ACC112 (cell line): ENCODE measurements at regions not wholly inside any gene's neighbourhood (a gene's known extent, or its start where the extent isn't known, plus 50 kb on each side); places are given as distances from the start of the nearest gene placed in this dataset.
"Not testable (repeated sequence)": the region's sequence is repeated elsewhere in the genome, so short reads cannot be mapped to it uniquely, and the experiment has no call there.

ENCODE experiments used
- H2AFZ ChIP-seq: fragments of 200-600 bp; sonication (generic); one replicate; pipeline ENCODE4 v1.6.0; 2017; ENCODE audit warnings: antibody characterized with exemption, low read length; ENCODE audit not compliant: unreplicated experiment
- H3K27ac ChIP-seq: fragments of 200-600 bp; sonication (generic); 2 replicates; pipeline ENCODE4 v1.5.1; 2014; ENCODE audit warnings: low read depth, mild to moderate bottlenecking, antibody characterized with exemption, low read length, moderate library complexity
- H3K27me3 ChIP-seq: fragments of 200-600 bp; sonication (generic); 2 replicates; pipeline ENCODE4 v1.6.1; 2014; ENCODE audit warnings: mild to moderate bottlenecking, antibody characterized with exemption, low read length, moderate library complexity, mixed read lengths; ENCODE audit not compliant: insufficient read depth
- H3K36me3 ChIP-seq: fragments of 200-600 bp; sonication (generic); 2 replicates; pipeline ENCODE4 v1.6.1; 2016; ENCODE audit warnings: mild to moderate bottlenecking, antibody characterized with exemption, low read length, moderate library complexity, mixed read lengths; ENCODE audit not compliant: insufficient read depth
- H3K4me1 ChIP-seq: fragments of 200-600 bp; sonication (generic); one replicate; pipeline ENCODE4 v1.6.1; 2016; ENCODE audit warnings: low read length, mixed read lengths; ENCODE audit not compliant: insufficient read depth, unreplicated experiment, control insufficient read depth
- H3K4me3 ChIP-seq: fragments of 200-600 bp; sonication (generic); 2 replicates; pipeline ENCODE4 v1.5.1; 2014; ENCODE audit warnings: mild to moderate bottlenecking, low read depth, low read length
- H3K79me2 ChIP-seq: fragments of 200-600 bp; sonication (generic); one replicate; pipeline ENCODE4 v1.6.0; 2016; ENCODE audit warnings: low read length; ENCODE audit not compliant: control insufficient read depth, unreplicated experiment, insufficient read depth

DNA sequence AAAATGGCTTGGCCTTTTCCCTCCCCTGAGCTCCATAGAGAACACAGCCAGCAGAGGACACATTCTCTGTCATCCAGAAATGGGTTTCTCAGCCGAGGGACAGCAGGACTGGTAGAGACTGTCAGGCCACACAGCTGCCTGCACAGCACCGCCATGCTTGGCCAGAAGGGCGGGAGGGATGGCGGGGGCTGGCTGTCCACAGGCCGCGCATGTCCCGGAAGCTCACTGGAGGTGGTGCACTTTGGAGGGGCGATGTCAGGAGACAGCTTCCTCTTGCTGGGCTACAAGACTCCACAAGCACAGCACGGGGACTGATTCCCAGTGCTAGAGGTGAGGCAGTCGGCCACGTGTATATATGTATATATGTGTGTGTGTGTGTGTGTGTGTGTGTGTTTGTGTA lies 125.3 kb downstream of the GOLGA6L4 start:
- H3K79me2 ChIP-seq, H2AFZ ChIP-seq, H3K27ac ChIP-seq, H3K36me3 ChIP-seq, H3K4me3 ChIP-seq, H3K4me1 ChIP-seq, H3K27me3 ChIP-seq: not testable (repeated sequence)

DNA sequence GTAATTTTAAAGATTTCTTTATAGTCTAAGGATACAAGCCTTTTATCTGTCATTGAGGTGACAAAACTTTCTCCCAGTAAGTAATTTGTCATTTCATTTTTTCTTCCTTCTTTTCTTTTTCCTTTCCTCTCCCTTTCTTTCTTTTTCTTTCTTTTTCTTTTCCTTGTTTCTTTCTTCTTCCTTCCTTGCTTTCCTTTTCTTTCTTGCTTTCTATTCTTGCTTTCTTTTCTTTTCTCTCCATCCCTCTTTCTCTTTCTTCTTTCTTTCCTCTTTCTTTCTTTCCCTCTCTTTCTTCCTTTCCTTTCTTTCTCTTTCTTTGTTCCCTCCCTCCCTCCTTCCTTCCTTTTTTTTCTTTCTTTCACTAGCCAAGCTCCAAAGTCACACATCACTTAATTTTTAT lies 148.8 kb downstream of the GOLGA6L4 start:
- H3K4me1 ChIP-seq, H3K79me2 ChIP-seq, H3K27me3 ChIP-seq, H3K27ac ChIP-seq, H2AFZ ChIP-seq, H3K4me3 ChIP-seq, H3K36me3 ChIP-seq: not testable (repeated sequence)

DNA sequence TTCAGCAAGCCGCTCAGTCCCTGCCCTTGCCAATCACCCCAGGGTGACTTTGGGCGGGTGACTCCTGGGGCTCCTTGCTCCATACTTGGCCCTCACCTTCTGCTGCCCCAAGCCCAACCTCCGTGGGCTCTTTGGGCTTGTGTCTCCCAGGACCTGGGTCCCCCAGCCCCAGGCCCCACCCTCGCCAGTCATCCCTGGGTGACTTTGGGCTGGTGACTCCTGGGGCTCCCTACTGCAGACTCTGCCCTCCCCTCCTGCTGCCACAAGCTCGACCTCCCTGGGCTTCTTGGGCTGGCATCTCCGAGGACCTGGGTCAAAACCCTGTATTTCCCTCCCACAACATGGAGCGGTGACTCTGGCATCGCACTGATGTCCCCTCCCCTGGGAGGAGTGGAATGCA lies 151.5 kb downstream of the GOLGA6L4 start:
- Histone ChIP-seq H3K79me2 (no peaks in the 10 kb centered on the region), H3K4me1 (no peaks in the 10 kb centered on the region), H3K27ac (no peak overlapping the region), H3K27me3 (peaks cover 14% of the 10 kb centered on the region), H2AFZ (no peak overlapping the region), H3K4me3 (no peak overlapping the region), H3K36me3 (no peaks in the 10 kb centered on the region)

DNA sequence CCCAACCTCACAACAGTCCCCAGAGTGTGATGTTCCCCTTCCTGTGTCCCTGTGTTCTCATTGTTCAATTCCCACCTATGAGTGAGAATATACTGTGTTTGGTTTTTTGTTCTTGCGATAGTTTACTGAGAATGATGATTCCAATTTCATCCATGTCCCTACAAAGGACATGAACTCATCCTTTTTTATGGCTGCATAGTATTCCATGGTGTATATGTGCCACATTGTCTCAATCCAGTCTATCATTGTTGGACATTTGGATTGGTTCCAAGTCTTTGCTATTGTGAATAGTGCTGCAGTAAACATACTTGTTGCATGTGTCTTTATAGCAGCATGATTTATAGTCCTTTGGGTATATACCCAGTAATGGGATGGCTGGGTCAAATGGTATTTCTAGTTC lies 152.6 kb downstream of the GOLGA6L4 start:
- not testable (repeated sequence) for H3K27ac ChIP-seq, H3K4me3 ChIP-seq, H3K36me3 ChIP-seq, H3K4me1 ChIP-seq, H3K79me2 ChIP-seq, H2AFZ ChIP-seq
- H3K27me3 ChIP-seq: peaks cover 14% of the 10 kb centered on the region

DNA sequence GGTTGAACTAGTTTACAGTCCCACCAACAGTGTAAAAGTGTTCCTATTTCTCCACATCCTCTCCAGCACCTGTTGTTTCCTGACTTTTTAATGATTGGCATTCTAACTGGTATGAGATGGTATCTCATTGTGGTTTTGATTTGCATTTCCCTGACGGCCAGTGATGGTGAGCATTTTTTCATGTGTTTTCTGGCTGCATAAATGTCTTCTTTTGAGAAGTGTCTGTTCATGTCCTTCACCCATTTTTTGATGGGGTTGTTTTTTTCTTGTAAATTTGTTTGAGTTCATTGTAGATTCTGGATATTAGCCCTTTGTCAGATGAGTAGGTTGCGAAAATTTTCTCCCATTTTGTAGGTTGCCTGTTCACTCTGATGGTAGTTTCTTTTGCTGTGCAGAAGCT lies 153.1 kb downstream of the GOLGA6L4 start:
- not testable (repeated sequence) for H3K27ac ChIP-seq, H2AFZ ChIP-seq, H3K79me2 ChIP-seq, H3K36me3 ChIP-seq, H3K4me3 ChIP-seq, H3K4me1 ChIP-seq
- H3K27me3 ChIP-seq: peaks cover 14% of the 10 kb centered on the region

DNA sequence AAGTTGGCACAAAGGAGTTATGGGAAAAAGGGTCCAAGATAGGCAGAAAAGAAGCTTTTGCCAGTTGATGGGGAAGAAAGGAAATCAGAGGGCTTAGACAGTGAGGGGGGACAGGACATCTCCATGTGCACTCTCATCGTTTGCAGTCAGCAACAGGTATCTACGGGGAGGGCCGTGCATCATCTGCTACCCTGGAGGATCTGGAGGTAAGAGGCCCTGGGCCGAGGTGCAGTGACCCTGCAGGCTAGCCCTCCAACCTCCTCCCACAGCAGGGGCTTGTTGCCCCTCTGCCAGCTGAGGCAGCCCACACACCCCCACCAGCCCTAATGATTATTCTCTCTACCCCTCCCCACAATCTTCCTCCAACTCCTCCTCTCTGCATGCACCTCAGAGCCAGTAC lies 154.8 kb downstream of the GOLGA6L4 start:
- not testable (repeated sequence) for H3K4me1 ChIP-seq, H2AFZ ChIP-seq, H3K27me3 ChIP-seq, H3K4me3 ChIP-seq, H3K27ac ChIP-seq, H3K79me2 ChIP-seq, H3K36me3 ChIP-seq

DNA sequence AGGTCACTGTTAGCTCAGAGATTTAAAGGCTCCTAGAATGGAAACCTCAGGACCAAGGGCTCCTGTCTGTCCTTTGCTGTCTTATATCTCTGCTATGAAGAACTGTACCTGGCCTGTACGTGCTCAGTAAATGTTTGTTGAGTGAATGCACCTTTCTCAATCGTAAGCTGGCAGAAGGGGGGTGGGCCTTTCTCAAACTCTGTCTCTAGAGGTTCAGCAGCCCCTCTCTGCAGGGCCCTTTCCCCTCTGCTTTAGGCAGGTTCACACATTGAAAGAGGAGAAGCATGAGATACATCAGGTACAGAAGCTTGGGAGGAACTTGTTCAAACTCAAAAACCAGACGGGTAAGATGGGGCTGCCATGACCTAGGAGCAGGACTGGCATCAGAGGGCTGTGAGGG lies 155.6 kb downstream of the GOLGA6L4 start:
- no peak overlapping the region for H2AFZ ChIP-seq
- H3K4me3 ChIP-seq: no peak overlapping the region
- peaks cover 6% of the 10 kb centered on the region; the same call in 1 of the 2 replicates for H3K27me3 ChIP-seq
- no peaks in the 10 kb centered on the region for H3K36me3 ChIP-seq
- H3K79me2 ChIP-seq: no peaks in the 10 kb centered on the region
- no peaks in the 10 kb centered on the region for H3K4me1 ChIP-seq
- no peak overlapping the region for H3K27ac ChIP-seq

DNA sequence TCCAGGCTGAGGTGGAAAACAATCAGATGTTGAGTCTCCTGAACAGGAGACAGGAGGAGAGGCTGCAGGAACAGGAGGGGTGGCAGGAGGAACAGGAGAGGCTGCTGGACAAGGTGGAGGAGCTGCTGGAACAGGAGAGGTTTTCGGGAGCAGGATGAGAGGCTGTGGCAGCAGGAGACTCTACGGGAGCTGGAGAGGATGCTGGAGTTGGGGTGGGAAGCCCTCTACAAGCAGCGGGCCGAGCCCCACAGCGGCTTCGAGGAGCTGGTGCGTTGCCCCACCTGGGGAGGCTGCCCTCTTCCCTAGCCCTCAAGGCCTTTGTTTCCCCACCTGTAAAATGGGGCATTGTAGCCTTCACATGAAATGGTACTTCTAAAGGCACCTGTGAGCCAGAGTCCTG lies 156.4 kb downstream of the GOLGA6L4 start:
- H2AFZ ChIP-seq, H3K27me3 ChIP-seq, H3K4me3 ChIP-seq, H3K4me1 ChIP-seq, H3K27ac ChIP-seq, H3K36me3 ChIP-seq, H3K79me2 ChIP-seq: not testable (repeated sequence)

DNA sequence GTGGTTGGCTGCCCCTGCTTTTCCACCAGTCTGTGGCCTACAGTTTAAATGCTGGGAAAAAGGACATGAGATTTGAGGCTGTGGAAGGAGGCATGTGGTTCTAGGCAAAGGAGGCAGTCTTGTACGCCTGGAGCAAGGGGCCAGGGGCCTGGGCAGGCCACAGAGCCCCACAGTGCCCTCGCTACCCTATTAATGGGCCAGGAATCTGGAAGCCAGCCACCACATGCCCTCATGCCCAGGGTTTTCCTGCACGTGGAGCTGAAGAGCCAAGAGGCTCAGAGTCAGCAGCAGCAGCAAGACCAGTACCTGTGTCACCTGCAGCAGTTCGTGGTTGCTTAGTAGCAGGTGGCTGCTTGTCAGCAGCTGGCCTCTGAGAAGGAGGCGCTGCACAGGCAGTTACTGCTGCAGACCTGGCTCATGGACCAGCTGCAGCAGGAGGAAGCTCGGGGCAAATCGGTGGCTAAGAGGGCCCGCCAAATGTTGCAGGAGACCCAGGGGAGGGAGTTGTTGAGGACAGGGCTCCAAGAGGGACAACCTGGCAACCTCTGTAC lies 157.9 kb downstream of the GOLGA6L4 start:
- not testable (repeated sequence) for H3K27me3 ChIP-seq, H2AFZ ChIP-seq, H3K79me2 ChIP-seq, H3K4me1 ChIP-seq, H3K36me3 ChIP-seq, H3K27ac ChIP-seq, H3K4me3 ChIP-seq

DNA sequence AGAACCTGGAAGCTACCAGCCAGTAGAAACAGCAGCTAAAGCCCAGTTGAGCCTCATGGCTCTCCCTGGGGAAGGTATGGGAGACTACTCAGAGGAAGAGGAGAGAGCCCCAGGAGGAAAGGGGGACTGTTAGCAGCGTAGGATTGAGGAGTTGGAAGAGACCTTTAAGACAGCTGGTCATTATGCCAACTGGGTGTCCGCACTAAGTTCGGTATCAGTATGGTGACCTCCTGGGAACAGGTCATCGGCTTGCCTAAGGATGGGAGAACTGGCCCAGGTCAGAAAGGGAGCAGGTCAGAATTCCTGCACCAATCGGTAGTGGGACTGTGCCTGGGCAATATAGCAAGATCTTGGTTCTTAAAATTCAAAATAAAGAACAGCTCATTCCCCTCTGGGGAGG lies 158.4 kb downstream of the GOLGA6L4 start:
- not testable (repeated sequence) for H3K36me3 ChIP-seq, H3K27ac ChIP-seq

DNA sequence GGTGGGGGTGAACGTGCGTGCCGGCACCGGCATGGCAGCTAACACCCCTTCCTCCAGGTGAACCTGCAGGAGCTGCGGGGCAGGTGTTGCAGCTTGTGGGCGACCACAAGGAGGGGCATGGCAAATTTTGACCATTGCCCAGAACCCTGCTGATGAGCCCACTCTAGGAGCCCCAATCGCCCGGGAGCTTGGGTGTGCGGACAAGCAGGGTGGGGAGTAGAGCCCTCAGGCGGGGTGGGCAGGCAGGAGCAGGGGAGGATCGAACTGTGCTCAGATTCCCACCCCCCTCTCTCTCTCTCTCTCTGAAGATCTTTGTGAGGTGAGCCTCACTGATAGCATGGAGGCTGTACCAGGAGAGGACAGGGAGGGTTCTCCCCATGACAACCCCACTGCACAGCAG lies 159.8 kb downstream of the GOLGA6L4 start:
- H2AFZ ChIP-seq, H3K36me3 ChIP-seq, H3K4me3 ChIP-seq, H3K79me2 ChIP-seq, H3K4me1 ChIP-seq, H3K27me3 ChIP-seq, H3K27ac ChIP-seq: not testable (repeated sequence)

More for the DNA sequence above, 158.4 kb downstream of the GOLGA6L4 start:
- not testable (repeated sequence) for H2AFZ ChIP-seq, H3K27me3 ChIP-seq, H3K4me1 ChIP-seq, H3K4me3 ChIP-seq, H3K79me2 ChIP-seq

DNA sequence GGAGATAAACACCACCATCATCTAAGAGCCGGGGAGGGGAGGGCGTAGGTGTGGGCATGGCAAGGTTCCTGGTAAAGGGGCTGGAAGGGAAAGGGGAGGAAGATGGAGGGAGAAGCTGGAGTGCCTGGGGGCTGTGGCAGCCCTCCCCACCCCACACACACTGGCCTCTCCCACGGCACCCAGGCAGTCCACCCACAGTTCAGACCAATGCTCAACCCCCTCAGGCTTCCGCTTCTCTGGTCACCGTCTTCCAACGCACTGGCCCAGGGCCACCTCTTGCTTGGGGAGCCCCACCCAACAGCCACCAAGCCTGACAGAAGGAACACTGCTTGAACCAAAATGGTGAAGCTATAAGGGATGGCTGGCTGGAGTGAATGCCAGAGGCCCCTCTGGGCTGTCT lies 160.3 kb downstream of the GOLGA6L4 start:
- H3K79me2 ChIP-seq, H2AFZ ChIP-seq, H3K4me3 ChIP-seq, H3K36me3 ChIP-seq, H3K4me1 ChIP-seq, H3K27ac ChIP-seq, H3K27me3 ChIP-seq: not testable (repeated sequence)
